ENCODE measurements at regions not wholly inside any gene's neighbourhood (a gene's known extent, or its start where the extent isn't known, plus 50 kb on each side); places are given as distances from the start of the nearest gene placed in this dataset.
A peak's percentile ranks its signal among the peaks of the same experiment; 100 is the strongest.
"Not testable (repeated sequence)": the region's sequence is repeated elsewhere in the genome, so short reads cannot be mapped to it uniquely, and the experiment has no call there.

DNA sequence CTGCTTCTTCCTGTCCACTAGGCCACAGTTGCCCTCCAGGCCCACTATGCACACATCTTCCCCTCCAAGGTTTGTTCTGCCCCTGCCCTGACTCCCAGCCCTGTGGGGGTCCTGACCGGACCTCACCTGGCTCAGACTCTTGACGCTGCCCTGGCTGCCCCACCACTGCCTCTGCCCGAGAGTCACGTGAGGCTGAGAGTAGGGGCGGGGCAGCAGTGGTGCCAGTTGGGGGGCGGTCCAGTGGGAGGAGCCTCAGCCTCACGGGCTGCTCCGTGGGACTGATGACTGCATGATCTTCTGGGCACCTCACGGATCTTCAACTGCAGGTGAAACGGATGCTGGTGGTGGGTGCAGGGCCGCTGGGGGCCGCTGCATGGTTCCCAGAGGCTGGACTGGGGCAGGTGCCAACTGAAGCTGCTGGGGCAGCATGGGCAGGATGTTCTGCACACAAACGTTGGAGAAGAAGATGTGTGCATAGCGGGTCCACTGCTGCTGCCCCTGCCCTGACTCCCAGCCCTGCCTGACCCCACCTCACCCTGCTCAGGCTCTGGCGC, 77.6 kb downstream of the HHIPL2 start:
- not testable (repeated sequence) for DNase-seq

- DNase-seq: no peak
These were observed 81.6 kb downstream of the HHIPL2 start for GRCh38 chr1:222466150-222466865.

- peak; percentile 70 to 87 for DNase-seq
These were observed 82.5 kb downstream of the HHIPL2 start for GRCh38 chr1:222465211-222466041.

- DNase-seq: peak; percentile 18 to 33
These were observed 83.1 kb downstream of the HHIPL2 start for GRCh38 chr1:222464841-222465210.

GRCh38 chr1:222463059-222463730, 84.7 kb downstream of the HHIPL2 start:
- DNase-seq: no peak

- no peak for DNase-seq
These were observed 85.3 kb downstream of the HHIPL2 start for GRCh38 chr1:222462601-222463000.

DNA sequence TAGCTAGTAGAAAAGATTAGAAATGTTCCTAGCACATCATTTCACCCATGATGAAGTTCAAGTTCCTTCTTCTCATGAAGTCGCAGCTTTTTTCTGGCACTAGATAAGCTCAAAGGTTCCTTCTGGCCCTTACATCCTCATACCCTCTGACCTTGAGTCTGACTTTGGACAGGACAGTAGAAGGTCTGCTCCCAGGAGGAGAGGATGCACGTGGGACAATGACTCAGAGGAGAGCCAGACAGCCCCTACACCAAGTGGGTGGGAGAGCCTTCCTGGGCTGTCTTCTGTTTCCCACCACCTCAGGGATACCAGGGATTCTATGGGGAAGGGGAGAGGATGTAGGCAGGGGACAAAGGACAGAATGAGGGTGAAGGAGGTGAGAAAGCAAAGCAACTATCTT, 86.0 kb downstream of the HHIPL2 start:
- DNase-seq: no peak

DNA sequence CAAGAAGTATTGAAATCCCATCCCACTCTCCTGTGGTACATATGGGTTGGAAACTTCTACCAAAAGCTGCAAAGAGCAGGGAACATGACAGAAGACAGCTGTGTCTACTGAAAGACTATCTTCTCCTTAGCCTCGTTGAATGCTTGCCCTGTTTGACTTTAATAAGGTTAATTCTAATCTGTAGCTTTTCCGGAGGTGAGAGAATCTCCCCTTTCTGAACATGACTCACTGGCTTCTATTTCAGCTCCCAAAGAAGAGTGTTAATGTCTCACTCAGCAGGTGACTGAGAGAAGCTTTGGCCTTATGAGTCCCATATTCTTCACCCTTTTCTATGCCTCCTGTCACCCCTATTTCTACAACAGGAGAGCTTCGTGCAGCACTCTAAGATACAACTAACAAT, 88.3 kb downstream of the HHIPL2 start:
- no peak for DNase-seq

- DNase-seq: no peak
These were observed 90.4 kb downstream of the HHIPL2 start for GRCh38 chr1:222457513-222457912.

DNA sequence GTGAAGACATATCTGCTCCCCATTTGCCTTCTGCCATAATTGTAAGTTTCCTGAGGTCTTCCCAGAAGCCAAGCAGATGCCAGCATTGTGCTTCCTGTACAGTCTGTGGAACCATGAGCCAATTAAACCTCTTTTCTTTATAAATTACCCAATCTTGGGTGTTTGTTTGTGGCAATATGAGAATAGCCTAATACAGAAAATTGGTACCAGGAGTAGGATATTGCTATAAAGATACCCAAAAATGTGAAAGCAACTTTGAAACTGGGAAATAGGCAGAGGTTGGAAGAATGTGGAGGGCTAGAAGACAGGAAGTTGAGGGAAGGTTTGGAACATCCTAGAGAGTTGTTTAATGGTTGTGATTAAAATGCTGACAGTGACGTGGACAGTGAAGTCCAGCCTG, 90.8 kb downstream of the HHIPL2 start:
- DNase-seq: no peak

DNA sequence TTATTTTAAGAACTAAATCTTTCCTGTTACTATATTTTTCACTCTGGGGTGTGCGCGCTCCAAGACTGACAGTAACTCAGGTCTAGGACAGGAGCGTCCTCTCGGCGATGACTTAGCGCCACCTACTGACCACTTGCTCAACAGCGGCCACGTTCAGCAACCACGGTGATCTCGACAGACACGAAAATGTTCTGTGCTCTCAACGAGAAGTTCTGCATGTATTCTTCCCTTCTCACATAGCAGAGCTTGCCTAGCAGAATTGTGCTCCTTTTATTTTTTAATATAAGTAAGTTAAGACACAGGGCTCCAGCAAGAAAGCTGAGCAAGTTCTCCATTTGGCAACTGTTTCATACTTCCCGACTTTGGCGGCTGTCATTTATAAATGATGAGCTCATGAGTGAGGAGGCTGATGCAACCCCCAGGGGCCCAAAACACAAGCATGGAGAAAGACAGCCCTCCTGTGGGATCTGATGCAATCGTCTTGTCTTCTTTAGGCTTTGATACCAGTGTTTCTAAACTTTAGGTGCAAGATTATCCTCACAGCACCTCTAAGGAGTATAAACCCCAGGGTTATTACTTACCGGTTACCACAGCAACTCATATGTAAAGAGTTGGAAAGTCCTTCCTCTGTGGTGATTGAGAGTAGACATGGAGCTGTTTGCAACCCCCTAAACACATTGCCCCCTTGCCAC, 92.6 kb downstream of the HHIPL2 start:
- DNase-seq: peak; percentile 51 to 70

GRCh38 chr1:222454782-222455181, 93.1 kb downstream of the HHIPL2 start:
- DNase-seq: no peak

- no peak for DNase-seq
These were observed 93.7 kb downstream of the HHIPL2 start for GRCh38 chr1:222454186-222454585.

- DNase-seq: no peak
These were observed 95.9 kb downstream of the HHIPL2 start for GRCh38 chr1:222452031-222452430.

DNA sequence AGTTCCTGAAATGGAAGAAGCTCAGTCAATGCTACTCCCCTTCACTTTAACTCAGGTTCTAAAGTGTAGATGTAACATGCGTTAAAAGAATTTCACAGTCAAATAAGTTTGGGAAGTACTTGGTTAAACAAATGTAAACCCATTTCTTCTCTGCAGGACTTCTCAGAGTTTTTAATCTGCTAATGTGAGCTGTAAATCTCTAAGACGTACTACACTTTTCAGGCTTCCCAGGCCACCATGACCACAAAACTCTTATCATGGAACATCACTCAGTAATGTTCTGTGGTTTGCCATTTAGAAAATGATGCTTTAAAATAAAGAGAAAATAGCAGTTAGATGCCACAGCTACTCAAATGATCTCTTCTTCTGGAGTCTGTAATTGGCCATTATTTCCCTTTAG, 104.3 kb downstream of the HHIPL2 start:
- DNase-seq: no peak

- DNase-seq: no peak
These were observed 106.8 kb downstream of the HHIPL2 start for GRCh38 chr1:222441066-222441465.

DNA sequence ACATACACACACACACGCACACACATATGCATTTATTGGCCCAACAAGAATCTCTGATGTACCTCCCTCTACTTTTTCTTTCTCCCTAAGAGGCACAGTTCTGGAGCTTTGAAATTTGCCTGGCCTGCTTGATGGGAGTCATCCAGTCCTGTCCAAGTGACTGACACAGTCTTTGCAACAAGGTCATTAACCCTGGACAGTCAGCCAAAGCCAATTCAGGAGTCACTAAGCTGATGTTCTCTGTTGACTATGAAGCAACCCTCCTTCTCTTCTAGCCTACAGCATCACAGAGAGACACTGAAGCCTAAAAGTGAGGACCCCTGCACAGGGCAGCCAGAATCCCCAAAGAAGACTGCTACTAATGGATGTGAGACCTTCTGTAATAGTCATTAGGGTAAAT, 123.1 kb downstream of the HHIPL2 start:
- DNase-seq: no peak

DNA sequence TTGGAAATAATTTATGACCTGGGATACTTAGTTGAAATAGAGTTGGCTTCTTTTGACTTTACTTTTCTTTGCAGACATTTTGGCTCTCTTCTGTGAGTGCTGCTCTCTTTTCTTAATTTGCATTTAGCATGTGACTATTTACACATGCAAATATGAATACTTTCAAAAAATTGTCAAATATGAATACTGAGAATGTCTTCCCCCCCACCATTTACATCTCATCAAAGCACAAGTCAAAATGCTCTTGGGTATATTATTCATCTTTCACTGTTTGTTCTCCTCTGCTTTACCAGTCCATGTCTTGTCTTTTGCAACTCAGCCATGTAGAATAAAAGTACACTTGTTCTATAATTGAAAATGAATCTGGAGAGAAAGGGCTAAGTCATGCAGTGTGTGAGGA, 126.5 kb downstream of the HHIPL2 start:
- DNase-seq: no peak

GRCh38 chr1:222420633-222421032, 127.3 kb downstream of the HHIPL2 start:
- no peak for DNase-seq

GRCh38 chr1:222418654-222419053, 129.2 kb downstream of the HHIPL2 start:
- no peak for DNase-seq

DNA sequence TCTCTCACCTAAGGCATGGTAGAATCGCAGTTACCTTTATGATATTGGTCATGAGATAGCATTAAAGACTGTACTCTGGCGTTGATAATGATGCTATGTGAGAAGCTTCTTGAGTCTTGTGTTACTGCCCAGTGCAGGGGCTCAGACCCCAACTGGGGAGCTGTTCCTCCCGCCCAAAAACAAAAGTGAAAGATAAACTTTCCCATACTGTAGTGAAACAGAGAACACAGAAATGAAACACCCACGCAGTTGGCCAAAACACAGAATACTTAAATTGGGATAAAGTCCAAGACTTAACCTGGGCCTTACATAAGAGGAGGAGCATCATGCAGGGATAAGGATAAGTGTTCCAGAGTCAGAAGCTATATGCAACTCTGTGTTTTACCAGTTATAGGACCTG, 130.6 kb downstream of the HHIPL2 start:
- no peak for DNase-seq

- no peak for DNase-seq
These were observed 131.7 kb downstream of the HHIPL2 start for GRCh38 chr1:222416001-222416791.

Measured in SHP77 (cell line).